Retinal pigment epithelial cell (primary cell): ENCODE measurements at regions not wholly inside any gene's neighbourhood (a gene's known extent, or its start where the extent isn't known, plus 50 kb on each side); places are given as distances from the start of the nearest gene placed in this dataset.

Experiments used
- DNase-seq: peaks from one replicate; pipeline ENCODE4 v3.0.0-alpha.2; 2010; ENCODE audit warnings: low read depth
- H3K4me3 ChIP-seq: 2 replicates; pipeline ENCODE4 v1.5.1; 2011; ENCODE audit warnings: mild to moderate bottlenecking, low read length, control low read depth, moderate library complexity
- TF ChIP-seq, protein P1 (sequence below): conservative IDR thresholded peaks from 2 replicates; pipeline ENCODE4 v1.5.1; 2011; ENCODE audit warnings: low read depth, low read length, control low read depth, inconsistent platforms

DNA sequence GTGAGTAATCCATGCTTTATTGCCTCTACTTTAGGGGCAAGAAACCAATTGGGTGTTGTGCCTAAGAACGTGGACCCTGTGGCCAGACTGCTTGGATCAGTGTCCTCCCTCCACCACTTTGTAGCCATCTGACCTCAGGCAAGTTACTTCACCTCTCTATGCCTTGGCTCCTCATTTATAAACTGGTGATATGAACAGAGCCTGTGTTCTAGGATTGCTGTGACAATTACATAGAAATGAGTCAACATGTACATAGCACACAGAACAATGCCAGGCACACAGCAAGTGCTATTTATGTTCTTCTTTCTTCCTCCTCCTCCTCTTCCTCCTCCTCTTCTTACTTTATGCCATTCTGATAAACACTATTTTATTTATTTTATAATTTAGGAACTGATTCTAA, 339.4 kb downstream of the CD83 start:
- DNase-seq: no peak
- H3K4me3 ChIP-seq: no peak overlapping the region
- TF ChIP-seq, protein P1, sequence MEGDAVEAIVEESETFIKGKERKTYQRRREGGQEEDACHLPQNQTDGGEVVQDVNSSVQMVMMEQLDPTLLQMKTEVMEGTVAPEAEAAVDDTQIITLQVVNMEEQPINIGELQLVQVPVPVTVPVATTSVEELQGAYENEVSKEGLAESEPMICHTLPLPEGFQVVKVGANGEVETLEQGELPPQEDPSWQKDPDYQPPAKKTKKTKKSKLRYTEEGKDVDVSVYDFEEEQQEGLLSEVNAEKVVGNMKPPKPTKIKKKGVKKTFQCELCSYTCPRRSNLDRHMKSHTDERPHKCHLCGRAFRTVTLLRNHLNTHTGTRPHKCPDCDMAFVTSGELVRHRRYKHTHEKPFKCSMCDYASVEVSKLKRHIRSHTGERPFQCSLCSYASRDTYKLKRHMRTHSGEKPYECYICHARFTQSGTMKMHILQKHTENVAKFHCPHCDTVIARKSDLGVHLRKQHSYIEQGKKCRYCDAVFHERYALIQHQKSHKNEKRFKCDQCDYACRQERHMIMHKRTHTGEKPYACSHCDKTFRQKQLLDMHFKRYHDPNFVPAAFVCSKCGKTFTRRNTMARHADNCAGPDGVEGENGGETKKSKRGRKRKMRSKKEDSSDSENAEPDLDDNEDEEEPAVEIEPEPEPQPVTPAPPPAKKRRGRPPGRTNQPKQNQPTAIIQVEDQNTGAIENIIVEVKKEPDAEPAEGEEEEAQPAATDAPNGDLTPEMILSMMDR: no peak

DNA sequence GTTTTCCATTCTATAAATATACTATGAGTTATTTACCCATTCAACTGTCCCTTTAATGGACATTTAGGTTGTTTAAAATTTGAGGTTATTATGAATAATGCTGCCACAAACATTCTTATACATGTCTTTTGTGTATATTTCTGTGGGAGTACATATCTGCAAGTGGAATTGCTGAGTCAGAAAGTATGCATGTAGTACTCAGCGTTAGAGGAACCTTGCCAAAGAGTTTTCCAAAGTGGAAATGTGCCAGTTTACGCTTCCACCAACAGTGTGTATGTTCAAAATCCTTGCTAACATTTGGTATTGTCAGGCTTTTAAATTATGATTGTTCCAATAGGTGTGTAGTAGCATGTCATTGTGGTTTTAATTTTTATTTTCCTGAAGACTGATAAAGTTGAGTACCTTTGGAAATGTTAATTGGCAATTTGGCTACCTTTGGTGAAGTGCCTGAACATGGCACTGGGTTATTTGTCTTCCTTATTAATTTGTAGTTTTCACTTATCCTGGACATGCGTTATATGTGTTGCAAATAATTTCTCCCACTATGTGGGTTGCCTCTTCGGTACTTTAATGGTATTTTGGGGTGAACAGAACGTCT, 341.2 kb downstream of the CD83 start:
- no peak overlapping the region for H3K4me3 ChIP-seq
- peak; percentile 23 for DNase-seq
- TF ChIP-seq, protein P1: no peak

DNA sequence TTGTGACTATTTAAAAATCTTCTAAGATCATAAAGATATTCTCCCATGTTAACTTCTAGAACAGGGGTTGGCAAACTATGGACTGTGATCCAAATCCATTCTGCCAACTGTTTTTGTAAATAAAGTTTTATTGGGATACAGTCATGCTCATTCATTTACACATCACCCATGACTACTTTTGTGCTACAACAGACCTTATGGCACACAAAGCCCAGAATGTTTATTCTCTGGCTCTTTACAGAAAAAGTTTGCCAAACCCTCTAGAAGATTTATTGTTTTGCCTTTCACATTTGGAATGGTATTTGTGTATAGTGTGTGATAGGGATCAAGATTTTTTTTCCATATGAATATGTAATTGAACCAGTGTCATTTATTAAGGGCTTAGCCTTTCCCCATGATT, 341.7 kb downstream of the CD83 start:
- TF ChIP-seq, protein P1: no peak
- no peak for DNase-seq
- H3K4me3 ChIP-seq: no peak overlapping the region

DNA sequence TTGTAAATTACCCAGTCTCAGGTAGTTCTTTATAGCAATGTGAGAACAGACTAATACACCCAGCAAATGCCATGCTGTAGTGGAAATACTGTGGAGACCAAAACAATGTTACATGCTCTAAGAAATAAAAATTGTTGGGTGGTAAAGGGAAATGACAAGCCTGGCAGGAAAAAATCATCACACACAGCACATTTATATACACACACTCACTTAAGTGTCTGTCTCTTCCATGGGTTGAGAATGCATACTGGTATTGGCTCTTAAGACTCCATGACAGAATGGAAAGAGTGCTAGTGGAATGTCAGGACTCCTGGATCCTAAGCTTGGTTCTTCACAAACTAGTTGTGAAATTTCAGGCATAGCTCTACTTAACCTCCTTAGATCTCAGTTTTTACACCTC, 343.0 kb downstream of the CD83 start:
- TF ChIP-seq, protein P1: no peak
- no peak for DNase-seq
- H3K4me3 ChIP-seq: no peak overlapping the region

DNA sequence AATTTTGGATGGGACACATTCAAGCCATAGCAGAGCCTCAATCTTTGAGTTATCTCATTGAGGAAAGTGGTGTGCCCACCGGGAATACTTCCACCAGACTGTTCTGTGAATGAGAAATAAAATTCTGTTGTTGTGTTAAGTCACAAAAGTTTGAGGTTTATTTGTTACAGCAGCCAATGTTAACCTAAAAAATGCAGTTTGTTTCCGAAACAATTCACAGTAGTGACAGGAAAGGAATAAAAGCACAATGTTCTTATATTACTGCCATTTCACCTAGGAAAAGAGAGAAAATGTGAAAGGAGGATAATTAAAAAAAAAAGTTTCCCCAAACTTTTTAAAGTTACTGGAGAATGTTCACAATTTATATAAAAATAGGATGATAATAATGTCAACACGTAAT, 344.6 kb downstream of the CD83 start:
- no peak overlapping the region for H3K4me3 ChIP-seq
- DNase-seq: no peak
- TF ChIP-seq, protein P1: no peak

DNA sequence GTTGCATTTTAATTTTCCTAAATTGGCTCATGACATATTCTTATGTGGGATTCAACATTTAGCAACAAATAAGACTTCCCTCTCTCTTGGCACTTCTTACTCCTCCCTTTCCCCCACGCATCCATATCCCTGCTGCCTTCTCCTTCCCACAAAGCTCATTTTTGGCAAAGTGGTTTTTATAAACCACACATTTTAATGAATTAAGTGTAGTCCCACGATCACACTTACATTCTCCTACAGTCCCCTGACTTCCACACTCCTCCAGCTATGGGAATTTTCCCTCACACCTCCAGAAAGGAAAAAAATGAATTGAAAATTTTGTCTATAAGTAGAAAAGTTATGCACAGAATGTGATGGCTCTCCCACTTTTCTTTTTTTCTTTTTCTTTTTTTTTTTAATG, 345.0 kb downstream of the CD83 start:
- TF ChIP-seq, protein P1: no peak
- no peak for DNase-seq
- no peak overlapping the region for H3K4me3 ChIP-seq

DNA sequence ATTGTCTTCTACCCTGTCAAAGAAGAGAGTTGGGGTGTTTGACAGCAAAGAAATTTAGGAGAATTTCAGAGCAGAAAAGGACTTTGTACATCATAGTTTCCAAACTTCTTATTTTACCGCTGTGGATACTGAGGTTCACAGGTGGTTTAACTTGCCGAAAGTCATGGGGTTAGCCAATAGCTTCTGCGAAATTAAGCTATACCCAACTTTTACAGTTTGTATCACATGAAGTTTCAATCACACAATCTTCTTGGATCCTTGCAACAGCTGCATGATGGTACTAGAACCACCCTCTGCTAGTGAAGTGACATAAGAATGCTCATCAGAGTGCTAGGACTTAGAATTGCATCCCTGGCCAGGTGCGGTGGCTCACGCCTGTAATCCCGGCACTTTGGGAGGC, 345.5 kb downstream of the CD83 start:
- TF ChIP-seq, protein P1: no peak
- no peak for DNase-seq
- no peak overlapping the region for H3K4me3 ChIP-seq
